Choroid plexus epithelial cell (primary cell): ENCODE measurements at regions not wholly inside any gene's neighbourhood (a gene's known extent, or its start where the extent isn't known, plus 50 kb on each side); places are given as distances from the start of the nearest gene placed in this dataset.
"Not testable (repeated sequence)": the region's sequence is repeated elsewhere in the genome, so short reads cannot be mapped to it uniquely, and the experiment has no call there.

Source experiments
- DNase-seq: peaks from one replicate; pipeline ENCODE4 v3.0.0-alpha.2; 2010; ENCODE audit warnings: low read depth
- H3K4me3 ChIP-seq: 2 replicates; pipeline ENCODE4 v1.5.1; 2011; ENCODE audit warnings: low read depth, mild to moderate bottlenecking, control low read depth, low read length, moderate library complexity
- TF ChIP-seq, protein P1 (sequence below): conservative IDR thresholded peaks from 2 replicates; pipeline ENCODE4 v1.5.1; 2011; ENCODE audit warnings: low read depth, mild to moderate bottlenecking, control low read depth, inconsistent platforms, low read length, moderate library complexity

DNA sequence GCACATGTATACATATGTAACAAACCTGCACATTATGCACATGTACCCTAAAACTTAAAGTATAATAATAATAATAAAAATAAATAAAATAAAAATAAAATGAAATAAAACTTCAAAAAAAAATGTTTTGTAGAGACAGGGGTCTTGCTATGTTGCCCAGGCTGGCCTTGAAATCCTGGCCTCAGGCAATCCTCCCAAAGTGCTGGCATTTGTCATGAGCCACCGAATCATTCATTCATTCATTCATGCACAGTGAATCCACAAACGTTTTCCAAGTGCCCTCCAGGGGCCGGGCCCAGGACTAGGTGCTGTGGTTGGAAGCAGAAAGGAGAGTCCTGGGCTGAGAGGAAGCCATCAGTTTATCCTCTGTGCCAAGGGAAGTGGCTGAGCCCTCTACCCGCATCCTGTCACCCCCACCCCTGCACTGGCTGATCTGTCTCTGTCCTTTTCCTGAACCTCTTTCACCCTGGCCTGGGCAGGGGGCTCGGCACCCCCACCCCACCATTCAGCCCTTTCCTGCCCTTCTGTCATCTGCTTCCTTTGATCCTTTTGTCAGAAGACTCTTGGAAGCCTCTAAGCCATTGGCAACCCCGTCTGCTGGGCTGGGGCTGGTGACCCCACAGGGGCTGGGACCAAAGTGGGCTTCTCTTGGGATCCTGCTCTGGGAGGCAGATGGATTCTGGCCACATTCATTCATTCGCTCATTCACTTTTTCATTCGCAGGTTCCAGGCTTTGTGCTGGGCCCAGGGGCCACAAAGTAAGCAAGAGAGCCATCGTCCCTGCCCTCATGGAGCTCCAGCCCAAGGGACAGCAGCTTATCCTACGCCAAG is 84.3 kb downstream of the IGLL1 start:
- TF ChIP-seq, protein P1, sequence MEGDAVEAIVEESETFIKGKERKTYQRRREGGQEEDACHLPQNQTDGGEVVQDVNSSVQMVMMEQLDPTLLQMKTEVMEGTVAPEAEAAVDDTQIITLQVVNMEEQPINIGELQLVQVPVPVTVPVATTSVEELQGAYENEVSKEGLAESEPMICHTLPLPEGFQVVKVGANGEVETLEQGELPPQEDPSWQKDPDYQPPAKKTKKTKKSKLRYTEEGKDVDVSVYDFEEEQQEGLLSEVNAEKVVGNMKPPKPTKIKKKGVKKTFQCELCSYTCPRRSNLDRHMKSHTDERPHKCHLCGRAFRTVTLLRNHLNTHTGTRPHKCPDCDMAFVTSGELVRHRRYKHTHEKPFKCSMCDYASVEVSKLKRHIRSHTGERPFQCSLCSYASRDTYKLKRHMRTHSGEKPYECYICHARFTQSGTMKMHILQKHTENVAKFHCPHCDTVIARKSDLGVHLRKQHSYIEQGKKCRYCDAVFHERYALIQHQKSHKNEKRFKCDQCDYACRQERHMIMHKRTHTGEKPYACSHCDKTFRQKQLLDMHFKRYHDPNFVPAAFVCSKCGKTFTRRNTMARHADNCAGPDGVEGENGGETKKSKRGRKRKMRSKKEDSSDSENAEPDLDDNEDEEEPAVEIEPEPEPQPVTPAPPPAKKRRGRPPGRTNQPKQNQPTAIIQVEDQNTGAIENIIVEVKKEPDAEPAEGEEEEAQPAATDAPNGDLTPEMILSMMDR, result no peak

DNA sequence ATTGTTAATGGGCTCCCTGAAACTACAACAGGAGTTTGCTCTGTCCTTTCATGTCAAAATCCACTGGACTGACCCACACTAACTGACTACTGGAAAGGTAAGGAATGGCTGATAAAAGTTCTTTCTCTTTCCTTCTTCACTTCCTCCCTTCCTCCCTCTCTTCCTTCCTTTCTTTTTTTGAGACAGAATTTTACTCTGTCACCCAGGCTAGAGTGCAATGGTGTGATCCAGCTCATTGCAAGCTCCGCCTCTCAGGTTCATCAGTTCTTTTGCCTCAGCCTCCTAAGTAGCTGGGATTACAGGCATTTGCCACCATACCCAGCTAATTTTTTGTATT is 85.2 kb downstream of the IGLL1 start:
- H3K4me3 ChIP-seq, result no peak overlapping the region
- no peak for DNase-seq
- TF ChIP-seq, protein P1, result no peak

More for the DNA sequence above, 84.3 kb downstream of the IGLL1 start:
- no peak overlapping the region for H3K4me3 ChIP-seq
- no peak for DNase-seq

DNA sequence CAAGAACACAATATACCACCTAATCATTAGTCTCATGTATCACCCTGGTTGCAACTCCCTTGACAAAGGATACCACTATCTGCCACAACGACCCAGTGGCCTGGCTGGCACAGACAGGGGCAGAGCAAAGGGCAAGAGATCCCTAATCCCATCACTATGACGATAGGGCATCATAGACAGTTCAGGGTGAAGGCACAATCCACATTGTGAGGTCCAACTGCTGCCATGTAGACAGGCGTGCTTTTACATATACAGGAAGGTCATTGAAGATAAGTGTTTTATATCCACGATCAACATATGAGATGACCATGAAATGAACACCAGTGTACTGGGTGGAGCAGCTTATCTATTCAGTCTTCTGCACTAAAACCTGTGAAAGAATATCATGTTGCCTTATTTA is 94.6 kb downstream of the IGLL1 start:
- no peak overlapping the region for H3K4me3 ChIP-seq
- TF ChIP-seq, protein P1, result no peak
- DNase-seq, result no peak

DNA sequence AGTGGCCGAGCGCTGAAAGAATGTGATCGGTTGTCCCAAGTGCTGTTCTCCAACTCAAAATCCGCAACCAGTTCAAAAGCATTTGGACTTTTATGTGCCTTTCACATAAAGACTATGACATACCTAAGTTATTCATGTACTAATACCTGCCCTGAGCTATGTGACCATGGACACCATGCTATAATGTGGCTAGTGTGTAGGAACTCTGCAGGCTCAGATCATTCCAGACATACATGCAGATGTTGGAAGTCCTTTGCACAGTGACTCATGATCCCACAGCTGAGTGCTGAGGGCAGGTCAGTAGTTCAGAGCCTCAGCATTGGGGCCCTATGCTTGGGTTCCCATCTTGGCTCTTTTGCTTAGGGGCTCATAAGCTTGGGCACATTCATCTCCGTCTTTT is 95.4 kb downstream of the IGLL1 start:
- TF ChIP-seq, protein P1, result no peak
- H3K4me3 ChIP-seq, result no peak overlapping the region

DNA sequence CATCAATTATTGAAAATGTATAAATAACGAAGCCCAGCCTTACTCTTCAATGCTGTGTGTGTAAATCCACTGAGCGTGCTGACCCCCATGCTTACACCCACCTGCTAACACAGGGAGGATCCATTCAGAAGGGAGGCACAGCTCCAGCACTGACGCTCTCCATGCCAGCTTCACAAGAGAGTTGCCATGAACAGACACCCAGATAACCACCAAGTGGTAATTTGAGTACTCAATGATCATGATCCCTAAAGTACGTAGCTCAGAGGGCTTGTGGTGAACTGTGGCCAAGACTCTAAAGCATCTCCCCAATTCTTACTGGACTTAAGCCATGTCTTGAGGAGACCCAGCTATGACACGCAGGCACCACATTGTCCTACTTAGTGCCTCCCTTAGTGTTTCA is 98.7 kb downstream of the IGLL1 start:
- H3K4me3 ChIP-seq, result no peak overlapping the region
- TF ChIP-seq, protein P1, result no peak
- DNase-seq, result no peak

More for the DNA sequence above, 95.4 kb downstream of the IGLL1 start:
- no peak for DNase-seq

DNA sequence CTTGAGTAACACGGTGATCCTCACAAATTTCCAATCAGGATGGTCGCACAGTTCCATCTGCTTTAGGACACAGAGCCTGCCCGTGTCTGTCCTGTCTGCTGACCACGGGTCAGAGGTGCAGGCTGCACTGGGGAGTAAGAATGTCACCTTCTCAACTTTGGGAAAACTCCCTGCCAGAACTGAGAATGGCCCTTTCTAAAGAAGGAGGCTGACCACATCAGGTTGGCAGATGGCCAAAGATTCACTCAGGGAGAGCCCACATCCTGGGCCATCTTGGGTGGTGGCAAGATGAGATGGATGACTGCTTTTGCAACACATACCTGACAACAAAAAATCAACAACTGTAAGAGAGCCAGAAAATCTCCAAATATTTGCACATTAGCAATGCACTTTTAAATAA is 101.9 kb downstream of the IGLL1 start:
- TF ChIP-seq, protein P1, result no peak
- H3K4me3 ChIP-seq, result no peak overlapping the region
- peak; percentile 28 for DNase-seq

DNA sequence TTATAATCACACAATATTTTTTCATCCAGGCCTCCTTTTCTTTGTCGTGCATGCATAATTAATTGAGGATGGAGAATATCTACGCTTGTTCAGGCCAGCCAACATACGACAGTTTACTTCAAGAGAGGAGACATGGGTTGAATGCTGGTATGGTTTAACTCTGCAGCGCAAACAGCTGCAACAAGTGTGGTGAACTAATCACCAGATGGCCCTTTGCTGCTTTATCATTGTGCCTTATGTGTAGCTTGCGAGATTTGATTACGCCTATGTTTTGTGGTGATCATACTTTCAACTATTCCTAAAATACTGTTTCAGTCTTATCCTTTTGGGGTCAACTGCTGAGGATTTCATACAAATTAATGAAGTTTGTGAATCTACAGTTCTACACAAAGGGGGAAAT is 105.6 kb downstream of the IGLL1 start:
- not testable (repeated sequence) for DNase-seq, H3K4me3 ChIP-seq
